ENCODE measurements at regions not wholly inside any gene's neighbourhood (a gene's known extent, or its start where the extent isn't known, plus 50 kb on each side); places are given as distances from the start of the nearest gene placed in this dataset.
"Not testable (repeated sequence)": the region's sequence is repeated elsewhere in the genome, so short reads cannot be mapped to it uniquely, and the experiment has no call there.

DNA sequence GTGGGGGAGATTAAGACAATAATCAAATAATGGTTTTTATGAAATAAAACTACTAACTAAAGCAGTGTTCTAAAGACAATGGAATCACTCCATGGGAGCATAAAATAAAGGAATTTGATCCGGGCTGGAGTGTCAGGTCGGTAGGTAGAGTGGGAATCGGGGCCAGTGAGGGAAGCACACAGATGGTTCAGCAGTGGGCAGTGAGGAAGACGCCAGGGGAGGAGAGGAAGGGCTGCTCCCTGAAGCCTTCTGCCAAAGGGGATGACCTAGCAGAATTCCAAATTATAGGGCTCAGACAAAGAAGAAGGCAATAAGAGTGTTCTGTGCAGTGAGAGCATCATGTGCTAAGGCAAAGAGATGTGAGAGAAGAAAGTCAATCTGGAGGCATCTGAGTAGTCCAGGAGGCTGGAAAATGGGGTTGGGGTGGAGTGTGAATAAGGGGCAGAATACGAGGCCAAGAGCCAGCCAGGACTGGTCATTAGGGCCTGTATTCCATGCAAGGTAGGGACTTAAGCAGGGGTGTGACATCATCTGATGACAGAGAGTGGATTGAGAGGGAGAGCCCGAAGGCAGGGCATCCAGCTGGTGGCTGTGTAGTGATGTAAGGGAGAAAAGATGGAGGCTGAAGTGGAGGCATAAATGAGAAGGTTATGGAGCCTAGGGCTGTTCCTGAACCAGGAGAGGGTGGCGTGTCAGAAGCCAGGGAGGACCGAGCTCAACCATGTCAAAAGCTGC, 137.6 kb downstream of the COPRS start:
- no peak for DNase-seq (ENCODE audit: extremely low read depth, low read depth, low spot score)

DNA sequence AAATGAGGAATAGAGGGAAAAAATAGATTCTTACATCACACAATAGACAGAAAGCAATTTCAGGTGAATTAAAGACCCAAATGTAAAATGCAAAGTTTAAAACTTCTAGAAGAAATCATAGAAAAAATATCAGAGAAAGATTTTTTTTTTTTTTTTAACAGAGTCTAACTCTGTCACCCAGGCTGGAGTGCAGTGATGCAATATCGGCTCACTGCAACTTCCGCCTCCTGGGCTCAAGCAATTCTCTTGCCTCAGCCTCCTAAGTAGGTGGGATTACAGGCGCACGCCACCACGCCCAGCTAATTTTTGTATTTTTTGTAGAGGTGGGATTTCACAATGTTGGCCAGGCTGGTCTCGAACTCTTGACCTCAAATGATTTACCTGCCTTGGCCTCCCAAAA, 141.8 kb downstream of the COPRS start:
- DNase-seq (ENCODE audit: extremely low read depth, low read depth, low spot score) = not testable (repeated sequence)

DNA sequence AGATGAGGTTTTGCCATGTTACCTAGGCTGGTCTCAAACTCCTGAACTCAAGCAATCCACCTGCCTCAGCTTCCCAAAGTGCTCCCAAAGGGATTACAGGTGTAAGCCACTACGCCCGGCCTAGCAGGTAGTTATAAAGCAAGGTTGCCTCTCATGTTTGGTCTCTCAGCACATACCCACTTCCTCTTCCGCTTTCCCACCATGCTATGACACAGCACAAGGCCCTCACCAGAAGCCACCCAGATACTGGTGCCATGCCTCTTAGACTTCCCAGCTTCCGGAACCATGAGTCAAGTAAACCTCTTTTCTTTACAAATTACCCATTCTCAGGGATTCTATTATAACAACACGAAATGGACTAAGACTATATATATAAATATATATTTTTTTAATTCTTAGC, 143.6 kb downstream of the COPRS start:
- DNase-seq (ENCODE audit: extremely low read depth, low read depth, low spot score) = no peak

DNA sequence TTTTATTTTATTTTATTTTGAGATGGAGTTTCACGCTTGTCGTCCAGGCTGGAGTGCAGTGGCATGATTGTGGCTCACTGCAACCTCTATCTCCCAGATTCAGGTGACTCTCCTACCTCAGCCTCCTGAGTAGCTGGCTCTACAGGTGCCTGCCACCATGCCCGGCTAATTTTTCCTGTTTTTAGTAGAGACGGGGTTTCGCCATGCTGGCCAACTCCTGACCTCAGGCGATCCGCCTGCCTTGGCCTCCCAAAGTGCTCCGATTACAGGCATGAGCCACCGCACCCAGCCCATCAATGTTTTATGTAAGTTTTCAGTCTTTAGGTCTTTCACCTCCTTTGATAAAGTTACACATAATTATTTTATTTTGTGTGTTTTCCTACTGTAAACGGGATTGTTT, 154.6 kb downstream of the COPRS start:
- no peak for DNase-seq (ENCODE audit: extremely low read depth, low read depth, low spot score)

GRCh38 chr17:31702041-31702440, 157.0 kb downstream of the COPRS start:
- no peak for DNase-seq (ENCODE audit: extremely low read depth, low read depth, low spot score)

GRCh38 chr17:31700973-31701372, 158.1 kb downstream of the COPRS start:
- DNase-seq (ENCODE audit: extremely low read depth, low read depth, low spot score) = no peak

GRCh38 chr17:31699886-31700285, 159.2 kb downstream of the COPRS start:
- no peak for DNase-seq (ENCODE audit: extremely low read depth, low read depth, low spot score)

GRCh38 chr17:31699281-31699680, 159.8 kb downstream of the COPRS start:
- DNase-seq (ENCODE audit: extremely low read depth, low read depth, low spot score) = no peak

- DNase-seq (ENCODE audit: extremely low read depth, low read depth, low spot score) = no peak
Measured at GRCh38 chr17:31698751-31699150, 160.3 kb downstream of the COPRS start.

- no peak for DNase-seq (ENCODE audit: extremely low read depth, low read depth, low spot score)
Measured at GRCh38 chr17:31697838-31698237, 161.2 kb downstream of the COPRS start.

DNA sequence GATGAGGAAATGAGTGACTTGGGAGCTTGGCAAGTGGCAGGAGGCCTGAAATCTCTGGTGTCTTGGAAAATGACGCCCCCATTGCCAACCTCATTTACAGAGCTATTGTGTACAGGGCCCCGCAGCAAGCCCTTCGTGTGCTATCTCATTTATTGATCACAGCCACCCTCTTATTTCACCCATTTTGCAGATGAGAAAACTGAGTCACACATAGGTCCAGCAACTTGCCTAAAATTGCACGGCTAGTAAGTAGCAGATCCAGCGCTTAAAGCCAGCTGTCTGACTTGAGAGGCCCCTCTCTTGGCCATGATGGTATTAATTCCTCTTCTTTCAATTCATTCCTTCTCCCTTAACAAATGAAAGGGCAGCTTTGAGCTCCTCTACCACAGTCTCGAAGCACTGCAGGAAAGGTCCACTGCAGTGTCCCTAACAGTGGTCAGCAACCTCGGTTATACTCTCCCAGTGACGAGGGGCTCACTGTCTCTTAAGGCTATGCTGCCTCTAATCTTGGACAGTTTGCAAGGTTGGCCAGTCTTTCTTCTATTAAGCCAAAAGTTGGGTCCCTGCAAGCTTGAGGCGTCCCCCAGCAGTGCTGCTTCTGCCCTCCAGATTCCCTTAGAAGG, 162.2 kb downstream of the COPRS start:
- no peak for DNase-seq (ENCODE audit: extremely low read depth, low read depth, low spot score)

GRCh38 chr17:31696184-31696602, 162.9 kb downstream of the COPRS start:
- DNase-seq (ENCODE audit: extremely low read depth, low read depth, low spot score) = no peak

GRCh38 chr17:31695456-31696090, 163.5 kb downstream of the COPRS start:
- DNase-seq (ENCODE audit: extremely low read depth, low read depth, low spot score) = no peak

DNA sequence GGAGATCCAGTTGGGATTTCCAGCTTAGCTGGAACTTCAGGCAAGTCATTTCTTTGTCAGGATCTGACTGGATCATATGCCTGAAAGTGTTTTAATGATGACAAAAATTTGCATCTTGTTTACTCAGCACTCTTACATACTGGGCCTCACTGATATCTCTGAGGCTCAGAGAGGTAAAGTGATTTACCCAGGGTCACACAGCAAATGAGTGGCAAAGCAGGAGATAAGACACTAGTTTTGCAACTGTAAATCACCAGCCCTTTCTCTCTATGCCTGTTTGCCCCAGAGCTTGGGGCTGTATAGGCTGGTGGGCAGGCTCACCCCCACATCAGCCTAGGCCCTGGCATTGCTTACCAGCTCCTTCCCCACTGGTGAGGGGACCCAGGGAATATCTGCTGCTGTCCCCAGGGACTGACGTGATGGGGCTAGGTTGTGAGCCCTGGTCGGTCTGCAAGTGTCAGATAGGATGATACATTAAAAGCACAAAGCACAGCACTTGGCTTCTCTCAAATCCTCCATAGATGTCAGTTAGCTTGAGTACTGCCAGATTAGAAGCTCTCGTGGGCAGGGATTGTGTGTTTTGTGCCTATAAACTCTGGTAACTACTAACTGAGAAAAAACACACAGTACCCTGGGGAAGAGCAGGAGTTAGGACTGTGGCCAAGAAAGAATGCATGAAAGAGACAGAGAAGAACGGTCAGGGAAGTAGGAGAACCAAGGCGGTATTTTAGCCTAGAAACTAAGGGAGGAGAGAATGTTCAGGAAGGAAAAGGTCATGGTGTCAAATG, 165.4 kb downstream of the COPRS start:
- DNase-seq (ENCODE audit: extremely low read depth, low read depth, low spot score) = no peak

DNA sequence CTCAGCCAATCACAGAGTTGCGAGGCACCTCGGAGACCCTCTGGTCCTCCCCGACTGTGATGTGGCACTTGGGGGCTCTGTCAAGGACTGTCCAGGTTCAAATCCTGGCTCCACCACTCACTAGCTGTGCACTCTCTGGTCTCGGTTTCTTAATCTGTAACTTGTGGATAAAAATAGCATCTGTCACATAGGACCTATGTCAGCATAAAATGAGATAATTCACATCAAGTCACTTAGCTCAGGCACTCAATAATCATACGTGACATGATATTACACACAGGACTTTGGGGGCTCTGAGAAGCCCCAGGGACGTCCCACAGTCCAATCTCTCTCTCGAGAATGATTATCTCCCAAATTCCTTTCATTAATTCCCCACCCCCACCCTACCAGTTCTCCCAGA, 166.4 kb downstream of the COPRS start:
- no peak for DNase-seq (ENCODE audit: extremely low read depth, low read depth, low spot score)

GRCh38 chr17:31692027-31692426, 167.0 kb downstream of the COPRS start:
- no peak for DNase-seq (ENCODE audit: extremely low read depth, low read depth, low spot score)

DNA sequence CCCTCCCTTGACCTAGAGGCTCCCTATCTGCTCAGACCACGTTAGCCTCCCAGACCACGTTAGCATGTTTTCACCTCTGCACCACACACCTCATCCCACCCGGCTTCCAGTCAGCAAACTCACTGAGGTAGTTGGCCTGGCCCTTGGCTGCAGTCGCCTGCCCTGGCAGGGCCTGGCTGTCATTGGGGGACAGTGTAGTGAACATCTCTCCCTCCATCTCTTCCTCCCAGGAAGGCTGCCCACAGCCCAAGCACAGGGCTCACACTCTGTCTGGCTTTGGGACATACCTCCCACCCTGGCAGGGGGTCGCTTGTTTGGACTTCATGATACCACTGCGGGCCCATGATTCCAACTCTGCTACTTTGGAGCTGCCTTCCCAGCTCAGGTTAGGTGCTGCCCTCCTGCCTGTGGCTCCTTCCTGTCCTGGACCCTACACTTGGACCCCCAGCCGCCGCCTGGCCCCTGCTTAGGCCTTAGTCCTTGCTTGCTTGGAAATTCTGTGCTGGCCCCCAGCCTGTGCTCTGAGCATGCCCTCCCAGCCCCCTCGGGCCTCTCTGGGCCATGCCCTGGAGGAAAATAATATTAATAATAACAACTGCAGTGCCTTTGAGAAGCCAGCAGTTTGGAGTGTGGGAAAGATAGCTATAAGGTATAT, 167.7 kb downstream of the COPRS start:
- DNase-seq (ENCODE audit: extremely low read depth, low read depth, low spot score) = no peak

DNA sequence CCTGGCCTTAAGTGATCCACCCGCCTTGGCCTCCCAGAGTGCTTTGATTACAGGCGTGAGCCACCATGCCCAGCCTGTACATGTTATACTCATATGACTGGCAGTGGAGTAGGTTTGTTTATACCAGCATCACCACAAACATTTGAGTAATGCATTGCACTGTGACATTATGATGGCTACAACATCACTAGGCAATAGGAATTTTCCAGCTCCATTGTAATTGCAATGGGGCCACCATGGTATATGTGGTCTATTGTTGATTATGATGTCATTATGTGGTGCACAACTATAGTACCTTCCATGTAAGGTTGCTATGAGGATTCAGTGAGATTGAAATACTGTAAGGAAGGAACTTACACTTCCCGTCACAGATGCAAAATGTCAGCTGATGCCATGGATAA, 168.9 kb downstream of the COPRS start:
- no peak for DNase-seq (ENCODE audit: extremely low read depth, low read depth, low spot score)

DNA sequence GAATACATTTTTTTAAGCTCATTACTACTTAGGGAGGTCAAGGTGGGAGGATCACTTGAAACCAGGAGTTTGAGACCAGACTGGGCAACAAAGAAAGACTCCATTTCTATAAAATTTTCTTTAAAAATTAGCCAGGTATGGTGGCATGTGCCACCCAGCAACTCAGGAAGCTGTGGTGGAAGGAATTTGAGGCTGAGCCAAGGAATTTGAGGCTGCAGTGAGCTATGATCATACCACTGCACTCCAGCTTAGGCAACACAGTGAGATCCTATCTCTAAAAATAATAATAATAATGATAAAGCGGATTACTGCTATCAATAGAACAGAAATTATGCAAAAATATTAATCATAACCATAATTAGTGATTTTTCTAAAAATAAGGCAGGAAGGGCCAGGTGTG, 170.3 kb downstream of the COPRS start:
- DNase-seq (ENCODE audit: extremely low read depth, low read depth, low spot score) = no peak

DNA sequence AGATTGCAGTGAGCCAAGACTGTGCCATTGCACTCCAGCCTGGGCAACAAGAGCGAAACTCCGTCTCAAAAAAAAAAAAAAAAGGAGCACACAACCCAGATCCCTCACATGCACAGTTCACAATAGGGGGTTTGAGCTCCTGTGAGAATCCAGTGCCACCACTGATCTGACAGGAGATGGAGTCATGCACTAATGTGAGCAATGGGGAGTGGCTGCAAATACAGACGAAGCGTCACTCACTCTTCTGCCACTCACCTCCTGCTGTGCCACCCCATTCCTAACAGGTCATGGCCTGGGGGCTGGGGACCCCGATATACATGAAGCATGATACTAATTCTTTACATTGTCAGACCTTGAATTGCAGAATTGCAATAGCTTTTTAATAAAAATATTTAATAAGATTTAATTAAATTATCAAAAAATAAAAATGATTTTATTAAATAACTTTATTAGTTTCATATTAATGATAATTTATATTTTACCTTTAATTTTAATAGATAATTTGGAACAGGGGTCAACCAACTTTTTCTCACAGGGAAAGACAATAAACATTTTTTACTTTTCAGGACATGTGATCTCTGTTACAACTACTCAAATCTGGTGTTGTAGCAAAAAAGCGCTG, 171.4 kb downstream of the COPRS start:
- DNase-seq (ENCODE audit: extremely low read depth, low read depth, low spot score) = no peak
